ENCODE measurements at regions not wholly inside any gene's neighbourhood (a gene's known extent, or its start where the extent isn't known, plus 50 kb on each side); places are given as distances from the start of the nearest gene placed in this dataset.

DNA sequence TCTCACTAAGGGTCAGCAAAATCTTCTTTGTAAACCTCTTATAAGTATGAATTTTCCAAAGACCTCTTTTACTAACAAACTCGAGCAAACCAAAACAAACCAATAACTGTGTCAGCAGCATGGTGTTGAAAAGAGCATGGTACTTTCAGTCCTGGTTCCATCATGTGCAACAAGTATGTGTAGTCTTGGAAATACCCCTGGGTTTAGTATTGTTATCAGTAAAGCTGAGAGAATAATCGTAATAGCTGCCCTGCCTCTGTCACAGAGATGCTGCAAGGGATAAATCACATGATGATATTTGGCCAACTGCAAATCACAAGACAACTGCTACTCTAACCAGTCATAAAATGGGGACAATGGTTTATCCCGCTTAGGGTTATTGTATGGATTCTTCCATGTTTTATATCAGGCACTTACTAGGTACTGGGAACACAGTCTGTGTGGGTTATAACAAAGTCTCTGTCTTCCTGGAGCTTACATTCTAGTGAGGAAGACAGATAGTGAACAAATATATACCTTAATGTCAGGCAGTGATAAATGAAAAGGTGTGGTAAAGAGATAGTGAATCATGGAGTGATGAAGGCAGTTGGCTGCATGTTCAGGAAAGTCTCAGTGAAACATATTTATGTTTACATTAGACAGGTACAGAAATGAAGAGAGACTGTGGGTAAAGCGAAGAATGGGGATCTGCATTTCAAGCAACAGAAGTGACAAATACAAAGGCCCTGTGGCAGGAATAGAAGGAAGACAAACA is 60.5 kb upstream of the C10orf90 start:
- TF ChIP-seq POLR2A (IDR thresholded peaks at IDR 0.05), result no peak
- TF ChIP-seq, protein P1, sequence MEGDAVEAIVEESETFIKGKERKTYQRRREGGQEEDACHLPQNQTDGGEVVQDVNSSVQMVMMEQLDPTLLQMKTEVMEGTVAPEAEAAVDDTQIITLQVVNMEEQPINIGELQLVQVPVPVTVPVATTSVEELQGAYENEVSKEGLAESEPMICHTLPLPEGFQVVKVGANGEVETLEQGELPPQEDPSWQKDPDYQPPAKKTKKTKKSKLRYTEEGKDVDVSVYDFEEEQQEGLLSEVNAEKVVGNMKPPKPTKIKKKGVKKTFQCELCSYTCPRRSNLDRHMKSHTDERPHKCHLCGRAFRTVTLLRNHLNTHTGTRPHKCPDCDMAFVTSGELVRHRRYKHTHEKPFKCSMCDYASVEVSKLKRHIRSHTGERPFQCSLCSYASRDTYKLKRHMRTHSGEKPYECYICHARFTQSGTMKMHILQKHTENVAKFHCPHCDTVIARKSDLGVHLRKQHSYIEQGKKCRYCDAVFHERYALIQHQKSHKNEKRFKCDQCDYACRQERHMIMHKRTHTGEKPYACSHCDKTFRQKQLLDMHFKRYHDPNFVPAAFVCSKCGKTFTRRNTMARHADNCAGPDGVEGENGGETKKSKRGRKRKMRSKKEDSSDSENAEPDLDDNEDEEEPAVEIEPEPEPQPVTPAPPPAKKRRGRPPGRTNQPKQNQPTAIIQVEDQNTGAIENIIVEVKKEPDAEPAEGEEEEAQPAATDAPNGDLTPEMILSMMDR (IDR thresholded peaks at IDR 0.05), result no peak

All from body of pancreas (tissue), 4 donors.